ENCODE measurements at regions not wholly inside any gene's neighbourhood (a gene's known extent, or its start where the extent isn't known, plus 50 kb on each side); places are given as distances from the start of the nearest gene placed in this dataset.

DNA sequence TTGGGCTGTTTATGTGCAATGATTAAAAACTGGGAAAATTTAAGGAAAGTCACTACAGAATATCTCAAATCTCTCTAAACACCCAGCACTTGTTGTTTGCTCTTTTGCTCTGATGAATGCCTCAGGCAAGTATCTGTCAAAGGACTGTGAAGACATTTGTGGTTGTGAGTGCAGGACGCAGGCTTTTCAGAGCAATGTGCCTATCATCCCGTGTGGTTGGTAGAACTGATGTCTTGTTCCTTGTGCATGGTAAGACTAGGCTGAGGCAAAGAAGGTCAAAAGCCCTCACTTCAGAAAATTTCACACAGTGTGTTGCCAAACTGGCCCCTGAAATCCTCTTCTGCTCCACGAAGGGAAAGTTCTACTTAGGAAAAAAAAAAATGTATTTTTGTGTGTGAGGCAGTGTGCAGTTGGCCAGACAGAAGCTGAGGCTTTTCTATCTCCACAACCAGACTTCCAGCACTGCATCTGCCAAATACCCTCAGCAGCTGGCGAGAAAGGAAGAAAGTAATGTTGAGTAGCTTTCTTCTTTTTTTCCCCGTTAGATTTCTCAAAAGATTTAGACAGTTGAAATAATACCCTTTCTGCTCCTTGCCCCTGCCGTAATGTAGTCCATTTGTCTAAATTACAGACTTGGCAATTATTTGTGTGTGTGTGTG lies 1103.1 kb downstream of the VRK1 start:
- no peak for DNase-seq (ENCODE audit: low read depth in 3 of 3, low spot score in 1 of 3)

DNA sequence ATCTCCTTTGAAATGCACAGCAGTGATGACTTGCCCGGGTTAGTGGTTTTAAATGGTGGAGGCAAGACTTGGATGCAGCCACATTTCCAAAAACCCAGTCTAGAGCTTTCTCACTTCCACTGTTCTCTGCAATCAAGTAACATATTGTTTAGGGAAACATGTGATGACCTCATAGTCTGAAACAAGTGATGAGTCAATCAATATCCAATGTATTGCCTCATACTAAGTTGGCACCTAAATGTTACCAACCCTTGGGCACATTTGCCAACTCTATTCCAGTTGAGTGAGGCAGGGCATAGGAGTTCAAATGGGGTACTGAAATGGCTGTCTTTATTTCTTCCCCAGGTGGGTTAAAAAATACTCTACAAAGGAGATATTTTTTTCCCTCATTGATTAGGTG lies 1105.4 kb downstream of the VRK1 start:
- no peak for DNase-seq (ENCODE audit: low read depth in 3 of 3, low spot score in 1 of 3)

DNA sequence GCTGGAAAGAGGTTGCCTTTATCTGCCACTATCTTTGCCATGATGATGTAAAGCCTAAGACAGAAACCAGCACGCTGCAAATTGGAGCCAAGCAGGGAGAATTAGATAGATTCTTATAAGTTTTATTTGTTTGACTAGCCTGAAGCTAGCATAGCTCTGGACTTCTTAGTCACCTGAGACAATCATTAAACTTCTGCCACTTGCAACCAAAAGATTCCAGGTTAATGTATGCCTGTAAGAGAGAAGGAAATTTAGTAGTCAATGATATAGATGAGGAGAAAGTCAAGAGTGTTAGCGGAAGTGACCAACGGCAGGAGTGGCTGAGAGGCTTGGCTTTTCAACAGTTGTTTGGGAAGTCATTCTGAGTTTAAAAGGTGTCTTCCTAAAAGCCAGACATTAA lies 1106.6 kb downstream of the VRK1 start:
- DNase-seq (ENCODE audit: low read depth in 3 of 3, low spot score in 1 of 3), result no peak

DNA sequence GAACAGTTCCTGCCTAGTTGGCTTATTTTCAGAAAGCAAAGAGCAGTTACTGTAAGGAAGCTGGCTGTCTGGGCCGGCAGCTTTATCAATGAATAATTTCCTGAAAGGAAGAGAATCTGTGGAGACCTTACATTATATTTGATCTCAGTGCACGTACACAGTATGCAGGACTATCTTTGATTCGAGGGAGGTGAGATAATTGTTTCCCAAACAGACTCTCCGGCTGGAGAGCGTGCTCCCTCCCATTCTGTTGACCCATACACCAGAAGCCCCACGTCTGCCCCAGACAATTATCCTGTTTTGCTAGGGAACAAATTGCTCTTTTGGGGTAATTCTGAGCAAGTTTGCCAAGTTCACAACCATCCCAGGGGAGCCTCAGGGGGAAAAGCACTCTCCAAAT lies 1115.0 kb downstream of the VRK1 start:
- no peak for DNase-seq (ENCODE audit: low read depth in 3 of 3, low spot score in 1 of 3)

DNA sequence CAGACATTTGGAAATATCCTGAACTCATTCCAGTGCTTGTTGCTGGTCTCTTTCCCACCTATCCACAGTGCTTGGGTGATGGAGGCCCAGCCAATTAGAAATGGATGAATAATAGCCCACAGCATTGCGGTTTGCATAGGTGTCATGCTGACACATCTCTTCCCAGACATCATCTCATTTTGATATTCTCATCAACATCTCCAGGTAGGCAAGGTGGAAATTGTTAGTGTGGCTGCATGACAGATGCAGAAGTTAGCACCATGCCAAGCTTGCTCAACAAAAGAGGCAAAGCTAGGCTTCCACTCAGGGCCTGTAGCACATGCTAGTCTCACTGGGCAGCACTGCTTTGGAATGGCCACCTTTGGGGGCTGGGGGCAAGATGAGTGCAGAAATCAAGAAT lies 1118.9 kb downstream of the VRK1 start:
- DNase-seq (ENCODE audit: low read depth in 3 of 3, low spot score in 1 of 3), result no peak

DNA sequence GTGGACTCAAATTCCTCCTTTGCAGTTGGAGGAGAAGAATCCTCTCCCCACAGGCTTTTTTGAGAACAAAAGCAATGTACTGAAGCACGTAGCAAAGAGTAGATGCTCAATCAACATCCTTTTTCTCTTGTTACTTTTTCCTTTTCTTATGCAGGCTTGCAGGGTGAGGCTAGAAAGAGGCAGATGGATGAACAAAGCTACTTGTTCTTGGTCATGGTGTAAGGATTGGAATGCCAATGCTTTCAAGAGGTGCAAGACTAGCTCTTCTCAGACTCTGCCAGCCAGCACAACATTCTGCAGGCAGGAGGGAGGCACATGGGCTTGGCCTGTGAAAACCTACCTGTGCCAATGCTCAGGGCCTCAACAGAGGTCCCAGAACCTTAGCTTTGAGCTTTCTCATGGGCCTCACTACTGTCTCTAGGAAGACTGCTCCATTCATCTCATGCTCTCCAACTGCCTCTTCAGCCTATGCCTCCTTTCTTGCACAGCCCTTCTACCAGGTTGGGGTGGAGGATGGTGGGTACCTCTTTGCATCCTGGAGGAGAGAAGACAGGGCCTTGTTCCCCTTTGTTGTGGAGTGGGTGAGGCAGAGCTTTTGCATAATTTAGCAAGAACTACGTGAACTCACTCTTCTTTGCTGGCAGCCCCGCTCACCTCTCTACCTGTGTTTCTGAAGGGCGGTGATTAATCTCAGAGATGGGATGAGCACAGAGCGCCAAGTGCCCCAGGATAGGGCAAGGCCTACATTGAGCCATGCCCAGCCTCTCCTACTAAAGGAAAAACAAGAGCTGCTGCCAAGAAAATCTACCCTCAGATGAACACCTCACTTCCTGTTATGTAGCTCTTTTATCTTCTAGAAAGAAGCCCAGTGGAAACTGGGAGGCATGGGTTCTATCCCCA lies 1119.7 kb downstream of the VRK1 start:
- no peak for DNase-seq (ENCODE audit: low read depth in 3 of 3, low spot score in 1 of 3)

DNA sequence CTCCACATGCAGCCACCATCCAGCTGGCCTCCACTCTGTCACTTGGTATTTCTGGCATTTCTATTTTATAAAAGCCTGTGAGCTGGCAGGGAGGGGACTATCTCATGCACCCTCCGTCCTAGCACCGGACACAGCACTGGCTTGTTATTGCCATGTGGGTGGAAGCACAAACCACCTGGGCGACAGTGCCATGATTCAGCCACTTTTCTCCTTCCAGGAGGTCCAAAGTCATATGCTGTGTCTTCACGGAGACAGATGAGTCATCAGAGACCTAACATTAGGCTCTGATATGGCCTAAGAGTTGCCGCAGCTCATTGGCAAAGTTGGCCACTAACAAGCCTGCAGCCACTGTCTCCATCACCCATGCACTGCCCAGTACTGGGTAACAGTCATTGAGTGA lies 1123.0 kb downstream of the VRK1 start:
- DNase-seq (ENCODE audit: low read depth in 3 of 3, low spot score in 1 of 3), result no peak

DNA sequence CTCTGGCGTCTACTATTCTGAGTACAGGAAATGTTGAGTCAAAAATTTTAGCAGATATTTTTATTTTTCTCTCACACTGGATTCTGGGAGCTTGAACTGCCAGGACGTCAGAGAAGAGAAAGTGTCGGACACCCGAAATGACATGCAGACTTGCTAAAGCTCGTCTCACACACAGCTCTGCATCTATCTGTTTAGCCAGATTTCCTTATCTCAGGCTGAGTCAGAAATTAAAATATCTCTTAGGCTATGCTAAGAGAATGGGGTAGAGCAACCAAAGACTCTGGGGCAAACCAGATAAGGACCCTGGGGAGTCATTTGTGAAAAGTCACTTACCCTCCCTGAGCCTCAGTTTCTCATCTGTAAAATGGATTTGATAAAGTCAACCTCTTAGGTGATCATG lies 1124.1 kb downstream of the VRK1 start:
- no peak for DNase-seq (ENCODE audit: low read depth in 3 of 3, low spot score in 1 of 3)

DNA sequence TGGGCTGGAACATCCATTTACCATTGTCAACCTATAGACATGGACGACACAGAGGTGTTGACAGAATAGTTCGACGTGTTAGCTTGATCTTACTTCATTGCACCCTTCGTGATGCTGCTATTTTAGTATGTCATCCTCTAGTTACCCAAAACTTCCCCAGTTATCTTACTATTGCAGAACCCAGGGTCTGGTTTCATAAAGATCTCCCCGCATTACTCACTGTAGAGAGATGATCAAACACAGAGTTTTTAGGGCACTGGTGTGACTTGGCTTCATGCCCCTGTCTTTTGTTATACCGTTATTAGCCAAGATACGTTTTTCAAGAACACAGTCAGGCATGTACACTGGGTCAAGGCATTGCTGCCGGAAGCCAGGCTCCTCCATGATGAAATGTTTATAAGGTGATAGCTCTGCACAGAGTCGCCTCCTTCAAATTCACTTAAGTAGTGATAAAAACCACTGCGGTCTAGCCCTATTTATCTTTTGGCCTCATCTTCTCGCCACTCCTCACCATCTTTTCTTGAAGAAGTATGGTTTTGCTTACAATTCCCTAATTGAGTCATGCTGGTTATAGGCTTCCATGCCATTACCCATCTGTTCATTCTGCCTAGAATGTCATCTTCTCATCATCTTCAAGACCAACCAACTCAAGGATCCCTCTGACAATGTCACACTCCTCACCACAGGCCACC lies 1127.9 kb downstream of the VRK1 start:
- DNase-seq (ENCODE audit: low read depth in 3 of 3, low spot score in 1 of 3), result no peak

DNA sequence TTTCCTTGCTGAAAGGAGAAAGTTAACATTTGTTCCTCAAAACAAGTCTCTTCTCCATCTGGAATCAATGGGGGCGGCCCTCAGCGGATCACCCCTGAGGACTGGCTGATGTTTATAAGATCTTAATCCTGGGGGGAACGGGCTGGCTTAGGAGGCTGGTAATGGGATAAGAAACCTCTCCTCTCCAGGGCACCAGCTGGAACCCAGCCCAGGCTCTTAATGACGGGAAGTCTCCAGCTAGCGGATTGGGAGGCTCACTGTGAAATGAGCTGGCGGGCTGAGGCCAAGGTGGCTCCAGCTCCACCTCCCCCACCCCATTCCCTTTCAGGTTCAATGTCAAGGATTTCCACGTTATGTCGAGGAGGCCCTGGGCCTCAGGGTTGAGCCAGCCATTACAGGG lies 1133.0 kb downstream of the VRK1 start:
- DNase-seq (ENCODE audit: low read depth in 3 of 3, low spot score in 1 of 3), result no peak

DNA sequence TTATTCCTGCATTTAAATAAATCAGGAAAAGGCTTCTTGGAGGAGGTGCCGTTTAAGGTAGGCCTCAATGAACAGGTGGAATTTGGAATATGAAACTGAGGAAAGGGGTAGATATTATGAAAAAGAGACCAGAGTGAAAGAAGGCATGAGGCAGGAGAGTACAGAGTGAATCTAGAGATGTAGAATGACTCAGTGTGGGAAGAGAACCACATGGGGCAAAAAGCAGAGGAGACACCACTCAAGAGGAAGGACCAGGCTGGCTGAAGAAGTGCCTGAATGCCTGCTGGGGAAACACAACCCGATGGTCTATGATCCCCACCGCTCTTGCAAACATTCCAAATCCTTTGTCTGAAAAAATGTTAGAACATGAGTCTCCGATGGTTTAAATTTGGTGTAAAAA lies 1134.1 kb downstream of the VRK1 start:
- DNase-seq (ENCODE audit: low read depth in 3 of 3, low spot score in 1 of 3), result no peak

DNA sequence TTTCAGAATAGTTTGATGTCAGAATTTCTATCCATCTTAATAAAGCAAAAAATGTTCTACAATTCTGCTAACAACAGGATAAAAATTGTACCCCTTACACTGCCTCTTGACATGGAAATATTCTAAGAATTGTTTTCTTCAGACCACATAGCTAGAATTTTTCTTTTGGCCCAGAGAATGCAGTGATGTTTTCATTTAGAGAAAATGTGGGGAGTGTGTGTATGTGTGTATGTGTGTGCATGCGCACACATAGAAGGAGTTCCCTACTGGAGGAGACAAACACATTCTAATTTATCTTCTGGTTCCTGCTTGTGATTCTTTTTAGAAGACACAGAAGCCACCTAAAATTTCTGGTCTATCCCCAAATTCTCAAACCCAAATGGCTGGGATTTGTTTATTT lies 1145.7 kb downstream of the VRK1 start:
- no peak for DNase-seq (ENCODE audit: low read depth in 3 of 3, low spot score in 1 of 3)

DNA sequence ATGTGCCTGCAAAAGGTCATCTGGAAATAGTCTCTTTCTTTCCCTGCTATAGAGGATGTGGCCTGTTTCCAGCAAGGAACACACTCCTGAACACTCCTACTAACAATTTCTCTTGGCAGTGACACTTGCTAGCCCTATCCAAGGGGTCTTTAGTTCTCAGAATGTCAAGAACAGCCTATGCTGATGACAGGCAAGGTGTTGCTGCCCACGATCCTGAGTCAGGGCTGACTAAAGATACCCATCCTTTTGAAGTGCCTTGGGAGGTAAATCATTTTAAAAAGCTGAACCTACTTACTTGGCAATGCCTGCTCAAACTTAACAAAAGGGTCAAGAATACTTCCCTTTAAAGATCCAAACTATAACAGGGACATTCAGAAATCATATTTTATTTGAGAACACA lies 1146.4 kb downstream of the VRK1 start:
- no peak for DNase-seq (ENCODE audit: low read depth in 3 of 3, low spot score in 1 of 3)

DNA sequence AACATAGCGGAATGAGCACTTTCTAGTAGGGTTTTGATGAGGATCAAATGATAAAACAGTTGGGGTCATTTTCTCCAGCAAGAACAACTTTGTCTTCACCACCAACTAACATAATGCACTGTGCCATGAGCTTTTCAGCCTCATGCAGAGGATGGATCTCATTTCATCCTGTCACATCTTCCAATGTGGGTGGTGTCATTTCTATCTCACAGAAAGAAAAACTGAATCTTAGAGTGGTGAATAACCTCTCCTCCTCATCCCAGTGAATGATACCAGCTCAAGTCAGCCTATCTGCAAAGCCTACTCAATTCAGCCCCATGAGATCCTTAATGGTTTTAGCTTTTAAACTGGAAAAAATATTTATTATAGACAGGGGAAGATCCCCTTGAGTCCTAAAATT lies 1147.2 kb downstream of the VRK1 start:
- DNase-seq (ENCODE audit: low read depth in 3 of 3, low spot score in 1 of 3), result no peak

DNA sequence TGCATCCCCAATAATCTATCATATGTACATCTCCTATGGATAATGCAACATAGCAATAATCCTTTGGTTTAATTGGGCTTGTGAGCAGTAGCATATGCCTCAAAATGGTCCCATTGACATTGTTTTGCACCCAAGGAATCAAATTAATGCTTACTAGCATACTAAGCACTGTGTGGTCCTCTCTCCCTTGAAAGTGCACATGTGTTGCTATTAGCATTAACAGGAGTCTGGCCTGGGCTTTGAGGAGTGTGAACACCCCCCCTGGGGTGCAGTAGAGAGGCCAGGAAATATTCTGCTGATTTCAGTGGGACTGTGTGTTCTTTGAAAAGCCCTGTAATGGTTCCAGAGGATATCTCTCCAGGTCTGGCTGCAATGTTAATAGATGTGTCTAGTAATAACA lies 1148.4 kb downstream of the VRK1 start:
- DNase-seq (ENCODE audit: low read depth in 3 of 3, low spot score in 1 of 3), result no peak

DNA sequence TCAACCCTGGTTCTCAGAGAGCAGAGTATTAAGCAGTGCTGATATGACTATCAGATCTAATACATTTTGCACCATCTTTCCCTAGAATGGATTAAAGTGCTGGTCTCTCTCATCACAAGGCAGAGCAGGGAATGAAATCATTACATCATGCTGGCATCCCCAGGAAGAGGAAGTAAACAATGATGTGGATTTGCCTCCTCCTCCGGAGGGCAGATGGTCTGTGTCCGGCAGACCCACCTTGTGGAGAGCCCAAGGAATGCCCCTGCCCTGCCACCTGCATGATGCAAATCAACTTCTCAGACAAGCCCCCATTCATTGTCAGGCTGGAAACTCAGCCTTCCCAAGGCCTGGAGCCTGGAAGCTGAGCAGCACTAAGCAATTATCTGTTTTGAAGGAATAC lies 1149.1 kb downstream of the VRK1 start:
- DNase-seq (ENCODE audit: low read depth in 3 of 3, low spot score in 1 of 3), result no peak

DNA sequence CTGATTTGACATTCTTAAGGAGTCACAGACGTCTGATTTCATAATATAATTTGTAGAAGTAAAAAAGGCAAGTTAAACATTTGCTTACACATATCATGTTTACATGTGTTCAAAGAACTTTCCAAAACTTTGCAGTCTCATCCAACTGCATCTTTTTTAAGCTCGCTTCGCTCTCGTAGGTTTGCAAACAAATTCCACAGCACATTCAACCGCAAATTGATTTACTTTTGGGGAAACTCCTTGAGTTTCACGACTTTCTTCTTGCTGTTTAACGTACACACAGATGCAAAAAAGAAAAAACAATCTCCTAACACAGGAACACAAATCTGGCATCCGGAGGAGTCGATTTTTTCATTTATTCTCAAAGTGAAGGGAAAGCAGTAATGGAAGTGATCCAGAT lies 1149.5 kb downstream of the VRK1 start:
- DNase-seq (ENCODE audit: low read depth in 3 of 3, low spot score in 1 of 3), result no peak

DNA sequence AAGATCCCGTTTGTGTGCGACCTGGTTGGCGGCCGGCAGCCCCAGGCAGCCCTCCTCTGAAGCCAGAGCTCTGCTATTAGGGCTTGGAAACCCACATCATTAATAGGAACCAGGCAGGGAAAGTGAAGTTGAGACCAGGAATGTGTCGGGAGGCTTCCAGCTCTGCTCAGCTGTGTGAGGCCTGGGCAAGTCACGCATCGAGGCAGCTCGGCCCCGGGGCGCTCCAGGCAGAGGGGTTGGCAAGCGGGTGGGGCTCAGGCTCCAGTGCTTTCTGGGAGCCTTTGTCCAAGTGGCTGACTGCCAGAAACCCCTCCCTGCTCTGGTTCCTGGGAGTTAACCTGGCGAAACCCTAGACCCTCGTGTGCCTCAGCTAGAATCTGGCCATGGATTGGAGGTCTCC lies 1151.7 kb downstream of the VRK1 start:
- DNase-seq (ENCODE audit: low read depth in 3 of 3, low spot score in 1 of 3), result no peak

DNA sequence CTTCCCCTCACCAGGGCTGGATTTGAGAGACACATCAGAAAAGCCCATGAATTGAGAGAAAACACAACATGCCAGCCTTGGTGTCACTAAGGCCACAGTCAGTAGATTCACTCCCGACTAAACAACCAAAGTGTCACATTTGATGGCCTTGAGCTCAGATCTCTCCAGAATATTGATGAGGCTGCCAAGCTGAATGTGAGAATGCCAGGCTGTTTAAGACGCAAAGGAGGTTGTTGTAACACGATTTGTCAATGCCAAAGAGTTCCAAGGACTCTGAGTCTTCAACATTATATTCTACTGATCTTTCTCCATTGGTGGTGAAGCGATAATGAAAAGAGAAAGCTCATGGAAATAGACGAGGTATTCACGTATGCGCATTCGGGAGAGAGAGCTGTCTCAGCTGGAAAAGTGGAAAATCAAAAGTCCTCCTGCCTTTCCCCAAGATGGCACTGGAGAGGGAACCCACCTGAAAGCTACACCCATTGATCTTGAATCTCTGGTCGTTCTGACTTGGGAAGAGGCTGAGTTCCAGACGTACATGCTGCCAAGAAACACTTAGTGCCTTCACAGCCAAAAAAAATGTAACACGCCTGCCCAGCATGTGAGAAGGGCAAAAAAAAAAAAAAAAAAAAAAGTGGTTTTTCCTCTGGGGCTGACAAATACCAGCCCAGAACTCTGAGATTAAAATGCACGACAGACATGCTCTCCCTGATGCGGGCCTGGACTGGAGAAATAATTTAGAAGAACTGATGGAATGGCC lies 1159.6 kb downstream of the VRK1 start:
- DNase-seq (ENCODE audit: low read depth in 3 of 3, low spot score in 1 of 3), result no peak

DNA sequence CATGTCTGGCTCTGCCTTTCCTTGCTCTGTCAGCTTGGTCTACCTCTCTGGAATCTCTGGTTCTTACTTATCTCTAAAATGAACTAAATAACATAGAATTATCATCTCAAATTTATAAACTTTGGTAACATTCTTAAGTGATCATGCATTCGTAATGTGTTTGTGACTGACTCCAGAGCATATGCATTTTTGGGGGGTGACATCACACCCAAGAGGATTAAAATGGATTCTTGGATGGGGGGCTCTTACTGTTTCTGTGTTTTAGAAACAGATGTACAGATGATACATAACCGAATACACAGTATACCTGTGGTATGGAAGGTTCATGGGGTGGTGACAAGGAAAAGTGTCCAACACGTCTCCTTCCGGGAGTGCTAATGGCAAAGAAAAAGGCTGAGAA lies 1162.1 kb downstream of the VRK1 start:
- DNase-seq (ENCODE audit: low read depth in 3 of 3, low spot score in 1 of 3), result no peak

DNA sequence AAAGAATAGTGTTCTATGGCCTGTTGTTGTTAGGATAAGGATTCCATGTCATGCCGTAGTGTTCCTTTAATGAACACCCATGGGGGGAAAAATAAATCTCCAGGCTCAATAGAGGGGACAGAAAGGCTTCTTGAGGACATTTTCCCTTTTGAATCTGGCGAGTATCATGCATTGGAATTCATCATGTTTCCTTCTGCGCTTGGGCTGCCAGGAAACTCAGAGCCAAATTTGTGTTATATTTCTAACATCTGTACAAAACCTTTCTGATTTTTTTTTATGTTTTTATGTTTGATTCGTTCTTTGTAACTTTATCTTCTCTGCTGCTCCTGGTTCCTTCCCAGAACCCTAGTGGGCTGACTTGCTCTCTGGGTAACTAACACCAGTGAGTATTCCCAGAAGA lies 1163.3 kb downstream of the VRK1 start:
- DNase-seq (ENCODE audit: low read depth in 3 of 3, low spot score in 1 of 3), result no peak

DNA sequence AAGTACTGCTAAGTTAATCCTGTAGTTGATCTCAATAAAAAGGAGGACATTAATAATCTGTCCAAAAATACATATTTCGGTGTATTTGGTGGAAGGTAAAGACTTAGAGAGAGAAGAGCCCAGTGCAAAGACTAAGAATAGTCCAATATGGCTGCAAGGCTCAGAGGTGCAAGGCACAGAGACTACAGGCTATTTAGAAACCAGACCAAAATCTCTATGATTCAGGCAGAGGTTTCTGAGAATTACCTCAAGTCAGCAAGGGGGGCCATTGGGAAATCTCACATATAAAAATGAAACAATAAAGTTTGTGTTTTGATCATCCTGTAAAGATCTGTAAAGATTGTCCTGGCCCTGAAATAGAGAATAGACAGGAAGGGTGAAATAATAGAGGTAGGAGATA lies 1173.0 kb downstream of the VRK1 start:
- DNase-seq (ENCODE audit: low read depth in 3 of 3, low spot score in 1 of 3), result no peak

Data from stimulated activated CD4-positive, alpha-beta T cell treated with anti-CD3 and anti-CD28 coated beads, TNF-alpha, amount 100 ng/mL, for 1 hour (primary cell).